ENCODE measurements at regions not wholly inside any gene's neighbourhood (a gene's known extent, or its start where the extent isn't known, plus 50 kb on each side); places are given as distances from the start of the nearest gene placed in this dataset.

DNA sequence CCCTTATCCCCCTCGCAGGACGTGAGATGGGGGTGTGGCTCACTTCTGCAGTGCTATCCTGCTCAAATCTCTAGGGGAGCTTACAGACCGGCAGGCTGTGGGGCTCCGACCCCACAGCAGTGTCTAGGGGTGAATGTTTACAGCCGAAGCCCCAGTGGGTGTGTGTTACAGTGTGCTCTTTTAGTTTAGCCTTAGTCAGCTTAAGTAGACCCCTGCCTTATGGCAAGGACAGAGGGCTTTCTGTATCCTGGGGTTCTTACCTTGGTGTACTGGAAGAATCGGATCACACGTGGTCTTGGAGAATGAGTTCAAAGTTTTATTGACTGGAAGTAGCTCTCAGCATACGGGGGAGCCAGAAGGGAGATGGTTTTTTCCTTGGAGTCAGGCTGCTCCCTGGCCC lies 348.2 kb upstream of the GYPC start:
- Histone ChIP-seq H3K27ac (ENCODE audit: low read depth, low read length) (no peak overlapping the region), H3K9ac (ENCODE audit: low read depth, low read length) (no peak overlapping the region), H3K36me3 (ENCODE audit: insufficient read depth, low read length) (no peaks in the 10 kb centered on the region), H3K9me3 (ENCODE audit: insufficient read depth, low read depth, low read length) (no peaks in the 10 kb centered on the region), H3K4me3 (ENCODE audit: low read length) (no peak overlapping the region), H3K4me1 (ENCODE audit: insufficient read depth, low read length) (peaks cover 19% of the 10 kb centered on the region; the same call in 1 of the 2 replicates), H3K27me3 (ENCODE audit: insufficient read depth, low read length) (no peaks in the 10 kb centered on the region)
- WGBS: 92% methylated on average over 8 of the region's 8 CpGs

DNA sequence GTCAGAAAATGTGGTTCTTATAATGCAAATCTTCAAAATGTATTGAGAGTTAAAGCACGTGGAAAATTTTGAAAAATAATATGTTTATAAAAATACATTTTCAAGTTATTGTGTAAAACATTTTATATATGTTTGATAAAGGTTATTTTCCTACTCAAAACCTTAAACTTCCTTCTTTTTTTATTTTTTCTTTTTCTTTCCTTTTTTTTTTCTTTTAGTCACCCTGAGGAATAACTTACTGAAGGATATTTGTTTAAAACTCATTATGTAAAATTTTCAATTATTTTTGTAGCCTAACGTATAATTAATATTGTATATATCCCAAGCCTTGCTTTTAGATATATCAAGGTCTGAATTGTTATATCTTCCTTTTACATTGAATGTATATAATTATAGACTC lies 346.8 kb upstream of the GYPC start:
- no CpG with 5 or more reads among the region's 2 CpGs for WGBS
- H3K4me3 ChIP-seq (ENCODE audit: low read length): no peak overlapping the region
- peaks cover 22% of the 10 kb centered on the region; the same call in 1 of the 2 replicates for H3K4me1 ChIP-seq (ENCODE audit: insufficient read depth, low read length)
- H3K9ac ChIP-seq (ENCODE audit: low read depth, low read length): no peak overlapping the region
- no peak overlapping the region for H3K27ac ChIP-seq (ENCODE audit: low read depth, low read length)
- H3K9me3 ChIP-seq (ENCODE audit: insufficient read depth, low read depth, low read length): no peaks in the 10 kb centered on the region
- H3K27me3 ChIP-seq (ENCODE audit: insufficient read depth, low read length): no peaks in the 10 kb centered on the region
- H3K36me3 ChIP-seq (ENCODE audit: insufficient read depth, low read length): no peaks in the 10 kb centered on the region

DNA sequence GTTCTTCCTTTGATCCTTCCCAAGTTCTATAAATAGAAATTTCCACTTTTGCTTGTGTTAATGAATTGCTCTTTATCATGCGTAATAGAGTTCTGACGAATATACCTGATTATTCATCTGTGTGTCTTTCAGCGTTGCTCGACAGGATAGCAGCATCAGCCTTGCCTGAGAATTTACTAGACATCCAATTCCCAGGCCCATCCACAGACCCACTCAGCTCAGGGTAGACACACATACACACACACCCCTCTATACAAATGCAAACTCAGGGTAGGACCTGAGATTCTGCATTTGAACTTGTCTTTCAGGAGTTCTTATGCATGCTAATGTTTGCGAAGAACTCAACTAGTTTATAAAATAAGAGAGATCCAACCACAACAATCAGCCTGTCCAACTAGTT lies 343.4 kb upstream of the GYPC start:
- 83% methylated on average over 5 of the region's 5 CpGs for WGBS
- H3K9me3 ChIP-seq (ENCODE audit: insufficient read depth, low read depth, low read length): no peaks in the 10 kb centered on the region

DNA sequence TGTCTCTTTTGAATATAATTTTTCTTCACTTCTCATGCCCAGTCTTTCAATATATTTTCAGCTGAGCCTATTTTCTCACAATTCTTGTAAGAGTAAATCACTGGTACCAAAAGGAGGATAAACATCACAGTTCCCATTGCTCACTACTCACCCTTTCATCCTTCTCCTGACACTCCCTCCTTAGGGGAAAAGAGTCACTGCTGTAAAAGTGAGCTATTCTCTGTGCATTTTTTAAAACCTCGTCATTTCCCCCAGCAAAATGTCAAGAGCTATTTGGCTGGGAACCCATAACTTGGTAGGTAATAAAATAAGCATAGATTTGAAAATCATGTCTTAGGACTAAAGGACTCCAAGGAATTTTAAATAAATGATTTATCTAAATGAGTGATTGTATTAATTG lies 340.1 kb upstream of the GYPC start:
- peaks cover 13% of the 10 kb centered on the region; the same call in 1 of the 2 replicates for H3K4me1 ChIP-seq (ENCODE audit: insufficient read depth, low read length)
- no peaks in the 10 kb centered on the region for H3K27me3 ChIP-seq (ENCODE audit: insufficient read depth, low read length)
- no peak overlapping the region for H3K4me3 ChIP-seq (ENCODE audit: low read length)
- no peaks in the 10 kb centered on the region for H3K36me3 ChIP-seq (ENCODE audit: insufficient read depth, low read length)
- no peak overlapping the region for H3K9ac ChIP-seq (ENCODE audit: low read depth, low read length)
- no peak overlapping the region for H3K27ac ChIP-seq (ENCODE audit: low read depth, low read length)
- WGBS: 92% methylated on average over 1 of the region's 1 CpG
- H3K9me3 ChIP-seq (ENCODE audit: insufficient read depth, low read depth, low read length): no peaks in the 10 kb centered on the region

More for the DNA sequence above, 343.4 kb upstream of the GYPC start:
- Histone ChIP-seq H3K4me1 (ENCODE audit: insufficient read depth, low read length) (peaks cover 13% of the 10 kb centered on the region; the same call in 1 of the 2 replicates), H3K9ac (ENCODE audit: low read depth, low read length) (no peak overlapping the region), H3K27me3 (ENCODE audit: insufficient read depth, low read length) (no peaks in the 10 kb centered on the region), H3K4me3 (ENCODE audit: low read length) (no peak overlapping the region), H3K27ac (ENCODE audit: low read depth, low read length) (no peak overlapping the region), H3K36me3 (ENCODE audit: insufficient read depth, low read length) (no peaks in the 10 kb centered on the region)

DNA sequence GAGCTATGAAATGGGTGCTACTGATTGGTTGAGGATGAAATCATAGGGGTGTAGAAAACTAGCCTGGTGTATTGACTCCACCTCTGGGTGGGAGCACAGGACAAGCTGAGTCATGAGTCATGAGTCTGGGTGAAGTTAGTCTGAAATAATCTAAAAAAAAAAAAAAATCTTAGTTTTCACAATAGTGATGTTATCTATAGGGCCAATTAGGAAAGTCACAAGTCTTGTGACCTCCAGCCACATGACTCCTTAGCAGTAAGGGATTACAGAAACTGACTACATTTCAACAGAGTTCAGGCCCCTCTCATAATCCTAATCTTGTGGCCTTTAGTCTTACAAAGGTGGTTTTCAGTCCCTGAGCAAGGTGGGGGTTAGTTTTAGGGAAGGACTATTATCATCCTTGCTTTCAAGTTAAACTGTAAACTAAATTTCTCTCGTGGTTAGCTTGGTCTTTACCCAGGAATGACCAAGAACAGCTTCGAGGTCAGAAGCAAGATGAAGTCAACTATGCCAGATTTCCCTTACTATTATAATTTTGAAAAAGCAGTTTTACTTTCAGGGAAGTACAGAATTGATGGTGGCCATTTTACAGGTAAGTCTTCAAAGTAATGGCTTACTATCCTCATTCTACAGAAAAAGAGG lies 338.0 kb upstream of the GYPC start:
- Histone ChIP-seq H3K9me3 (ENCODE audit: insufficient read depth, low read depth, low read length) (no peaks in the 10 kb centered on the region), H3K4me3 (ENCODE audit: low read length) (no peak overlapping the region), H3K4me1 (ENCODE audit: insufficient read depth, low read length) (peaks cover 1% of the 10 kb centered on the region; the same call in 1 of the 2 replicates), H3K9ac (ENCODE audit: low read depth, low read length) (no peak overlapping the region), H3K27ac (ENCODE audit: low read depth, low read length) (no peak overlapping the region), H3K27me3 (ENCODE audit: insufficient read depth, low read length) (no peaks in the 10 kb centered on the region), H3K36me3 (ENCODE audit: insufficient read depth, low read length) (no peaks in the 10 kb centered on the region)
- 86% methylated on average over 2 of the region's 2 CpGs for WGBS

- Histone ChIP-seq H3K27ac (ENCODE audit: low read depth, low read length) (no peak overlapping the region), H3K9ac (ENCODE audit: low read depth, low read length) (no peak overlapping the region), H3K4me3 (ENCODE audit: low read length) (no peak overlapping the region), H3K36me3 (ENCODE audit: insufficient read depth, low read length) (no peaks in the 10 kb centered on the region), H3K4me1 (ENCODE audit: insufficient read depth, low read length) (no peaks in the 10 kb centered on the region), H3K27me3 (ENCODE audit: insufficient read depth, low read length) (no peaks in the 10 kb centered on the region), H3K9me3 (ENCODE audit: insufficient read depth, low read depth, low read length) (no peaks in the 10 kb centered on the region)
- 93% methylated on average over 3 of the region's 3 CpGs for WGBS
Observed at GRCh38 chr2:126322342-126322741, 333.6 kb upstream of the GYPC start.

GRCh38 chr2:126325202-126325601 lies 330.8 kb upstream of the GYPC start:
- H3K27ac ChIP-seq (ENCODE audit: low read depth, low read length): no peak overlapping the region
- no peak overlapping the region for H3K9ac ChIP-seq (ENCODE audit: low read depth, low read length)
- H3K27me3 ChIP-seq (ENCODE audit: insufficient read depth, low read length): no peaks in the 10 kb centered on the region
- no peak overlapping the region for H3K4me3 ChIP-seq (ENCODE audit: low read length)
- H3K4me1 ChIP-seq (ENCODE audit: insufficient read depth, low read length): no peaks in the 10 kb centered on the region
- no peaks in the 10 kb centered on the region for H3K9me3 ChIP-seq (ENCODE audit: insufficient read depth, low read depth, low read length)
- no peaks in the 10 kb centered on the region for H3K36me3 ChIP-seq (ENCODE audit: insufficient read depth, low read length)
- WGBS: 96% methylated on average over 5 of the region's 5 CpGs

DNA sequence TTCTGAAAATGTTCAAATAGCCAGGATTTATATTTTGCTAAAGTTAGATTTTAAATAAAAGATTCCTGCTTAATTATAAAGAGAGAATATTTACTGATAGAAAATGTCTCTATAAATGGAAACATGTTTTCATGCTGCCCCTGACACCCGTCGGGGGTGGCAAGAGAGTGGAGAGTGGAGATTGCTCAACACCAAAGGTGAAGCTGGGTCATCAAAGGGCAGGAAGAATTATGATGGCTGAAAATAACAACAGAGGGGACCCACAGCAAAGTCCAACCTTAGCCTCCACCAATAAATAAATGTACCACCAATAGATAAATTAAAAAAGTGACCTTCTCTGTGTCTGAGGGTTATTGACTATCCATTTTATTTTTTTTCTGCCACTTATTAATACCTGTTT lies 326.8 kb upstream of the GYPC start:
- Histone ChIP-seq H3K4me1 (ENCODE audit: insufficient read depth, low read length) (no peaks in the 10 kb centered on the region), H3K9ac (ENCODE audit: low read depth, low read length) (no peak overlapping the region)

GRCh38 chr2:126342457-126342856 lies 313.5 kb upstream of the GYPC start:
- Histone ChIP-seq H3K9ac (ENCODE audit: low read depth, low read length) (no peak overlapping the region), H3K9me3 (ENCODE audit: insufficient read depth, low read depth, low read length) (no peaks in the 10 kb centered on the region), H3K4me1 (ENCODE audit: insufficient read depth, low read length) (no peaks in the 10 kb centered on the region), H3K27me3 (ENCODE audit: insufficient read depth, low read length) (no peaks in the 10 kb centered on the region), H3K4me3 (ENCODE audit: low read length) (no peak overlapping the region), H3K36me3 (ENCODE audit: insufficient read depth, low read length) (no peaks in the 10 kb centered on the region), H3K27ac (ENCODE audit: low read depth, low read length) (no peak overlapping the region)
- 100% methylated on average over 2 of the region's 4 CpGs for WGBS

More for the DNA sequence above, 326.8 kb upstream of the GYPC start:
- 96% methylated on average over 2 of the region's 2 CpGs for WGBS
- Histone ChIP-seq H3K4me3 (ENCODE audit: low read length) (no peak overlapping the region), H3K27me3 (ENCODE audit: insufficient read depth, low read length) (no peaks in the 10 kb centered on the region), H3K36me3 (ENCODE audit: insufficient read depth, low read length) (no peaks in the 10 kb centered on the region), H3K27ac (ENCODE audit: low read depth, low read length) (no peak overlapping the region), H3K9me3 (ENCODE audit: insufficient read depth, low read depth, low read length) (peaks cover 25% of the 10 kb centered on the region; the same call in 1 of the 2 replicates)

DNA sequence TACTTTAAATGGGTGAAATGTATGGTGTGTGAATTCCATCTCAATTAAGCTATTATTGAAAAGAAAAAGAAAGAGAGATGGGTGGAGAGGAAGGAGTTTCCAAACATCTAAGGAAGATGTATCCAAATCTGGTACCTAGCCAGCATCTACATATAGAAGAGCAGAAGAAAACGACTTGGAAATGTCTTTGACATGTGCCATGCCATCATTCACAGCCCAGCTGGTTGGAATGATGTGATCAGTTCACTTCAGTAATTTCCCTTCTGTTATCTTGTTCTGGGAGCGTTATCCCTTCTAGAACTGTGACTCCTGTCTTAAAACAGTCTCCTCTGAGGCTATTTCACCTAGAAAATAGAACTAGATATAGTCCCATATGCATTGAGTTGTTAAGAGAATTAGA lies 312.8 kb upstream of the GYPC start:
- H3K9ac ChIP-seq (ENCODE audit: low read depth, low read length): no peak overlapping the region
- 93% methylated on average over 2 of the region's 2 CpGs for WGBS
- no peaks in the 10 kb centered on the region for H3K27me3 ChIP-seq (ENCODE audit: insufficient read depth, low read length)
- no peaks in the 10 kb centered on the region for H3K36me3 ChIP-seq (ENCODE audit: insufficient read depth, low read length)
- H3K4me3 ChIP-seq (ENCODE audit: low read length): no peak overlapping the region
- H3K4me1 ChIP-seq (ENCODE audit: insufficient read depth, low read length): no peaks in the 10 kb centered on the region
- H3K27ac ChIP-seq (ENCODE audit: low read depth, low read length): no peak overlapping the region
- H3K9me3 ChIP-seq (ENCODE audit: insufficient read depth, low read depth, low read length): no peaks in the 10 kb centered on the region

- Histone ChIP-seq H3K4me1 (ENCODE audit: insufficient read depth, low read length) (no peaks in the 10 kb centered on the region), H3K9ac (ENCODE audit: low read depth, low read length) (no peak overlapping the region), H3K4me3 (ENCODE audit: low read length) (no peak overlapping the region), H3K36me3 (ENCODE audit: insufficient read depth, low read length) (no peaks in the 10 kb centered on the region), H3K27me3 (ENCODE audit: insufficient read depth, low read length) (no peaks in the 10 kb centered on the region), H3K27ac (ENCODE audit: low read depth, low read length) (no peak overlapping the region), H3K9me3 (ENCODE audit: insufficient read depth, low read depth, low read length) (no peaks in the 10 kb centered on the region; the same call in 1 of the 2 replicates)
- 98% methylated on average over 2 of the region's 2 CpGs for WGBS
Observed at GRCh38 chr2:126344493-126344892, 311.5 kb upstream of the GYPC start.

GRCh38 chr2:126345691-126346090 lies 310.3 kb upstream of the GYPC start:
- Histone ChIP-seq H3K9ac (ENCODE audit: low read depth, low read length) (no peak overlapping the region), H3K9me3 (ENCODE audit: insufficient read depth, low read depth, low read length) (peaks cover 5% of the 10 kb centered on the region; the same call in 1 of the 2 replicates), H3K27me3 (ENCODE audit: insufficient read depth, low read length) (no peaks in the 10 kb centered on the region), H3K27ac (ENCODE audit: low read depth, low read length) (no peak overlapping the region), H3K4me1 (ENCODE audit: insufficient read depth, low read length) (no peaks in the 10 kb centered on the region), H3K4me3 (ENCODE audit: low read length) (no peak overlapping the region), H3K36me3 (ENCODE audit: insufficient read depth, low read length) (no peaks in the 10 kb centered on the region)
- WGBS: no CpG with 5 or more reads among the region's 1 CpG
